HG03520 (cell line): ENCODE measurements at regions not wholly inside any gene's neighbourhood (a gene's known extent, or its start where the extent isn't known, plus 50 kb on each side); places are given as distances from the start of the nearest gene placed in this dataset.

Source experiments
- ATAC-seq: cut with Tn5 transposase; IDR thresholded peaks from one replicate; pipeline ENCODE4 v1.9.1; 2021; ENCODE audit warnings: mild to moderate bottlenecking, moderate library complexity; ENCODE audit not compliant: unreplicated experiment

DNA sequence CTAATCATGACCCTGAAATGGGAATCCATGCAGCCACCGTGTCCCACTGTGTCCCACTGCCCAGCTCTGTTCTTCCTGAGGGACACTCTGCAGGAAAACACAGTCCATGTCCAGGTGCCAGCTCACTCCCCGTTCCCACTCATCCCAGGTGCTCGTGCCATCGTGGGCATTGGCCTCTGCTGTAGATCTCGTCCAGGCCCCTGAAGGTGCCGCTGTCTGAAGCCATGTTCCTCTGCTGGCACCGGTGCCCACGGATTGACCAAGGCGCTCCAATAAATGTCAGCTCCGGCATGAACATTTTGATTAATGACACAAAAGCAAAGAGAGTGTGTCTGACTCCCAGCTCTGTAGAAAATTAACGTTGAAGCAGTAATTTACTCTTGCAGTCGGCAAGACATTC, 280.1 kb upstream of the SALL3 start:
- no peak for ATAC-seq

DNA sequence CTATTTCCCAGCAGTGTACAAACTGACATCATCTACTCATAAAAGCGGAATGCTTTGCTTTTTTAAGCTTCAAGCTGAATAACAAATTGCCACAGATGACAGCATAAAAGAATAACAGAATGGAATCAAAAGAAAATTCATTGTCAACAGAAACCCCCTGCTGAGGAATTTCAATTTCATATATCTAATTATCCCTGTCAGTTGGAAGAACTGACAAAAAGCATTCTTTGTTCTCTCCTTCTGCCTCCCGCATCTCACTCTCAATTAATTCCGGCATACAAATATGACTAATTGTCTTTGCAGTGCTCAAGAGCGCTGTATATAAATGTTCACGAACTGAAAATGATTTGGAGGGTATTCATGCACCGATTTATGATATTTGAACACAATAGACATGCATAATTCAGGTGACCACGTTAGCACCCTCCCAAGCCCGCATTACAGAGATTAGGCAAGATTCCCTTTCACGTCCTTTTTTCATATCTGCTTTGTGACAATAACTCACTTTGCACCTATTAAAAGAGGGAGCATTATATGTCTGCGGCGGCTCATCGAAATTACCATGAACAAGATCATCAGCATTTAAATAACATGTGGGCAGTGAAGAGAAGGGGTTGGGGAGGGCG, 277.7 kb upstream of the SALL3 start:
- ATAC-seq: no peak

DNA sequence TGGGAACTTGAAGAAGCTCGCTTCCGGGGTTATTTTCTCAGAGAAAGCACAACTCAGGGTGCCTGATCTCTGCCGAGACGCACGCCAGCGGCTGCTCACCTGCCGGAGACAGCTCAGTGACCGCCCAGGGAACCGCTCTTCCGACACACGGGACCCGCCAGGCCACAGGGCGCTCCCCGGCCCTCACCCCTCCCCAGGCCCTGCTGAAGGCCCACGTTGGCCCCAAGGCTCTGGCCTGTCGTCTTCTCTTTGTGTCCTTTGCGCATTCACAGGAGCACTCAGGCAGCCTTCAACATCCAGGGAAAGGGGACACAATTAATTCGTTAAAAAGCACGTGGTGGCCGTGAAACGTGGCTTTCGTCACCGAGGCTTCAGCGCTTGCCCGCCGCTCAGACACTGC, 276.3 kb upstream of the SALL3 start:
- ATAC-seq: no peak

DNA sequence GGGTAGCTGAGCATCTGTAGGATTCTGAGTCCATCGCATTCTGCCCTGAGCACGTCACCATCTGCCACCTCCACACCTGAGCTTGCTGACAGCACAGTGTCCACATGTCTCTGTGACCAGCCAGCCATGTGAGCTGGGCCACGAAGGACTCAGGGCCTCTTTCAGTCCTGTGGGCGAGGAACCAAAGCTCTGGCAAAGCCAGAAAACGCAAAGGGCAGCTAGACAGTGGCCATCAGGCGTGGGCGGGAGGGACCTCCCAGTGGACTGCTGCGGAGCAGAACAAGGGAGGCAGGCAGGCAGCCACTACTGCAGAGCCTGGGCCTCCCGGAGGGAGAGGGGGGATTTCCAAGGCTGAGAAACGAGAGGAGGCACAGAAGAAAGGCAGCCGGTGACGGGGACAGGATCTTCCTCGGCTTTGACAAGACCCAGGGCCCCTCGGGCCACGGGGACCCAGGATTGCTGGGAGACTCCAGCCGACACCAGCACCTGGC, 274.6 kb upstream of the SALL3 start:
- ATAC-seq: no peak

DNA sequence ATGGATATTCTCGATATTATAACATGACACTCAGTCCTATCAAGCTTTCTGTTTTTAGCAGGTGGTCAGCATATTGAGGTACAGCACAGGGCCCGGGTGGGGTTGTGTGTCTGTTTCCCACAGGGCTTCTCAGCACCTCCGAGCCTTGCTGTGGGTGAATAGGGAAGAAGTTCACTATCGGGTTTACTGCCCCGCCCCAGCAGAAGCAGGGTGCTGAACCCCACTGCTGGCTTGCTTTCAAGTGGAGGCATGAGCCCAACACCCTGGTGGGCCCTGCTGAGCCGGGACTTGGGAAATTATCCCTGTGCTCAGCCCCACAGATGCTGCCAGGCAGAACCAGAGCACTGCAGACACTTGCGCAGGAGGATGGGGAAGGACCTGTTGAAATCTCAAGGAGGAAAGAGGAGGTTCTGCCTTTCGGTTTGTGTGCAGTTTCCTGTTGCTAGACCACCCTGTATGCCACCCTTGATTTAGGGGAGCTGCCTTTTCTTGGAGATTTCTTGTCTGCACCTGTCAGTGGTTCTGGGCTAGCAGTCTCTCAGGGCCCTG, 270.3 kb upstream of the SALL3 start:
- ATAC-seq: no peak

DNA sequence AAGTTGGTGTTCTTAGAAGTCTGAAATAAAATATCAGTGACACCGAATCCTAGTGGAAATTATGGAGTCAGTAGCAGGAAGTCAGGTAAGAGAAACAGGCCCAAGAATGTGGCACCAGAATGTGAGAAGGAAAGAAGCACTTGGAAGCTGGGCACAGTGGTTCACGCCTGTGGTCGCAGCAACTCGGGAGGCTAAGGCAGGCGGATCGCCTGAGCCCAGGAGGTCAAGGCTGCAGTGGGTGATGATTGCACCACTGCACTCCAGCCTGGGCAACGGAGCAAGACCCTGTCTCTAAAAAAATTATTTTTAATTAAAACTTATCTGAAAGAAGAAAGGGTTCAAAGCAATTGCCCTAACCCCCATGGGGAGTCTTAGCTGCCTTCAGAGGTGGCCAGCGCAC, 268.3 kb upstream of the SALL3 start:
- ATAC-seq: no peak

DNA sequence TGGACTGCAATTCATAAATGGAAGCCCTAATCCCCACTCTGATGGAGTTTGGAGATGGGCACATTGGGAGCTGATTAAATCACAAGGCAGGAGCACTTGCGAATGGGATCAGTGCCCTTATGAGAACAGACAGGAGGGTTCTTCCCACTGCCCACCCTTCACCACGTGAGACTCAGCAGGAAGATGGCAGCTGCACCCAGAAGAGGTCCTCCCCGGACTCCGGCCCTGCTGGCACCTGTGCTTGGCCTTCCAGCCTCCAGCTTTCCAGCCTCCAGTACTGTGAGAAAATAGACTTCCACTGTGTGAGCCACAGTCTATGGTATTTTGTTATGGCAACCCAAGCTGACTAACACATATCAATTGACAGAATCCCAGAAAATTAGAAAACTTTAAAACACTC, 267.6 kb upstream of the SALL3 start:
- ATAC-seq: no peak

DNA sequence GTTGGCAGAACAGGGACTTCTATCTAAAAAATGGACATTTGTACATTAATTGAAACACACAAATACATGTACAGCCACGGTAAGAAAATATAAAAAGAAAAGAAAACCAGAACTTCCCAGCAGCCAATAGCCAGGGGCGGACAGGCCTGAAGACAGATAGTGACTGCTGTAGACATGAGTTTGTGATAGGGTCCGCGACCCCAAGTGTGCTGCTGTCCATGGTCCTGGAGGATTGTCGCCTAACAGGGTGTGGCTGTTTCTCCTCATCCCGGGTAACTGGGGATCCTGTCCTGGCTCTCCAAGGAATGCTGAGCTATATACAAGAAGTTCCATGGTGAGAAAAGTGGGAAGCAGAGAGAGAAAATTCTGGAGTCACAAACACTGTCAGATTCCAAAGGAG, 266.5 kb upstream of the SALL3 start:
- ATAC-seq: no peak

DNA sequence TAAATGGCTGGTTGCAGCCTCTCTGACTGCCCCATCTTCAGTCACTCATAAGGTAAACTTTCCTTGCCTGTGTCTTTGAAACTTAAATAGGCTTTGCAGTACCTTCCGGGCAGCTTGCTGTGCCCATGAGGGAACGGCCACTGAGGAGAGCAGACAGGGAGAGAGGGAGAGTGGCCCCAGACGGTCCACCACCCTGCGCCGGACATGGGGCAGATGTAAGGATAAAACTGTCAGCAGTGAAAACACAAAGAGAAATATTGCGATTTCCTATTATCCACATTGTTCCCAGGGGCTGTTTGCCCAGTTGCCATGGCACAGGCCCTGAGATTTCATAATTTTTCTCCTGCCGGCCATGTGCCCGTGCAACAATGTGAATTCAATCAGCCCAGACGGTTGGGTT, 265.9 kb upstream of the SALL3 start:
- no peak for ATAC-seq

DNA sequence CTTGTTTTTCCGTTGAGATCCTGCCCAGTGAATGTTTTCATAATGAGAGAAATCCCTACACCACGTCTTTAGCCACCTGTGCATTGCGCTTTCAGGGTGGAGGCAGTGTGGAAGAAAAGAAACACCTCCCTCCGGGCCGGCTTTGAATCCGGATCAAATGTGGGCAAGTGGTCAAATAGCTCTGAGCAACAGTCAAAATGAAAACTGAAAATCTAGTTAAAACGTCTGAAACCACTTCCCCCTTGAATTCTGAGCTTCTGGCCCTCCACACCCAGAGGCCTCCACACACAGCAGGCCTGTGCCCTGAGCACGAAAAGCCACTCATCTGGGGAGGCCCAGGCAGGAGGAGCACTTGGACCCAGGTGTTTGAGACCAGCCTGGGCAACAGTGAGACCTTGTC, 263.6 kb upstream of the SALL3 start:
- no peak for ATAC-seq

DNA sequence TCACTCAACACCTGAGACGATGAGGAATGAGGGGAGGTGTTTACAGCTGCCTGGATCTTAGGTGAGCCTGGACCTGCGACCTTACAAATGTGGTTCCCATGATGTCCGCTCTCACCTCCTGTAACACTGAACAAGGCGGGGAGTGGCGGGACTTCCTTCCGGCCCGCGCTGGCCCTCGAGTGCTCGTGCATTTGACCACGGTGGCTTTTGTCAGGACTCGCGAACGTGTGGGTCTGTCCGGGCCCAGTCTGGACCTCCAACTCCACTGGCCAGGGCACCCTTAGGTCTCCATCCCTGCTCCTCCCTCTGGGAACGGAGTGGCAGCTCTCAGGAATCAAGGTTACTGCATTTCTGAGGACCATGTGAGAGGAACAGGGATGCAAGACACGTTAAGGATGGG, 263.0 kb upstream of the SALL3 start:
- no peak for ATAC-seq

DNA sequence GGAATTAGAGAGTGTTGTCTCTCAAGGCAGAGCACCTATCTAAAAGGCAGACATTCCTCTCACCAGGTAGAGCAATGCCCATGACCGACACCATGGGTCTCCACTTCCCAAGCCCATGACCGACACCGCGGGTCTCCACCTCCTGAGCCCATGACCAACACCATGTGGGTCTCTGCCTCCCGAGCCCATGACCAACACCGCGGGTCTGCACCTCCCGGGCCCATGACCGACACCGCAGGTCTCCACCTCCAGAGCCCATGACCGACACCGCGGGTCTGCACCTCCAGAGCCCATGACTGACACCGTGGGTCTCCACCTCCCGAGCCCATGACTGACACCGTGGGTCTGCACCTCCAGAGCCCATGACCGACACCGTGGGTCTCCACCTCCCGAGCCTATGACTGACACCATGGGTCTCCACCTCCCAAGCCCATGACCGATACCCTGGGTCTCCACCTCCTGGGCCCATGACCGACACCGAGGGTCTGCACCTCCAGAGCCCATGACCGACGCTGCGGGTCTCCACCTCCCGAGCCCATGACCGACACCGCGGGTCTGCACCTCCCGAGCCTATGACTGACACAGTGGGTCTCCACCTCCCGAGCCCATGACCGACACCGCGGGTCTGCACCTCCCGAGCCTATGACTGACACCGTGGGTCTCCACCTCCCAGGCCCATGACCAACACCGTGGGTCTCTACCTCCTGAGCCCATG, 262.4 kb upstream of the SALL3 start:
- no peak for ATAC-seq

DNA sequence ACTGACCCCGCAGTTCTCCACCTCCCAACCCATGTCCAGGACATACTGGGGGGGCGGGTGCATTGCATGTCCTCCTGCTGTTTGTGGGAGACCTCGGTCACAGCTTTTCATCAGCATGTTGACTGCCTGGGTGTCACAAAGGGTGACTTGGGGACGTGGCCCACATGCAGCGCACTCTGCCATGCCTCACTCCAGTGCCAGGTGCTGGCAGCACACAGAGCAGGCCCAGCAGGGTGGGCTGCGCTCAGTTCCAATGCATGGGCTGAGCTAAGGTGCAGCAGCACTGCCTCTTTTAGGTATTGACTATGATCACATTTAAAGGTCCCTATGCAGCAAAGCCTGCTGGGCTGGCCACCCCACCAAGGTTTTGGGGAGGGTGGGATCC, 261.9 kb upstream of the SALL3 start:
- no peak for ATAC-seq

DNA sequence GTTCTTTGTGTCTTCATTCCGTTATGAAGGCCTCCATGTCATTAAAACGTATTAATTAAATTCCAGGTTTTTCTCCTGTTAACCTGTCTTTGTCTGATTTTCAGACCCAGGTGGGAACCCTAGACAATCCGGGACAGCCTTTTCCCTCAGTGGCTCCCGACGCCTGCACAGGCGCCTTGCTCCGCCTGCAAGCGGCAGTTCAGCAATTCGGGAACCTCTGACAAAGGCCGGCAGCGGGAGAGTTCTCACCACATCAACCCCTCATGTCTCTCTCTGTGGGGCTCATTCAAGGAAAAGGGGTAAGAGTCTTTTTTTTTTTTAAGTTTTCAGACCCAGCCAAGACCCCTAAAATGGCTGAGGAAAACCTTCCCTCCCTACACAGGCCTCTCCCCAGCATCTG, 259.8 kb upstream of the SALL3 start:
- ATAC-seq: no peak

DNA sequence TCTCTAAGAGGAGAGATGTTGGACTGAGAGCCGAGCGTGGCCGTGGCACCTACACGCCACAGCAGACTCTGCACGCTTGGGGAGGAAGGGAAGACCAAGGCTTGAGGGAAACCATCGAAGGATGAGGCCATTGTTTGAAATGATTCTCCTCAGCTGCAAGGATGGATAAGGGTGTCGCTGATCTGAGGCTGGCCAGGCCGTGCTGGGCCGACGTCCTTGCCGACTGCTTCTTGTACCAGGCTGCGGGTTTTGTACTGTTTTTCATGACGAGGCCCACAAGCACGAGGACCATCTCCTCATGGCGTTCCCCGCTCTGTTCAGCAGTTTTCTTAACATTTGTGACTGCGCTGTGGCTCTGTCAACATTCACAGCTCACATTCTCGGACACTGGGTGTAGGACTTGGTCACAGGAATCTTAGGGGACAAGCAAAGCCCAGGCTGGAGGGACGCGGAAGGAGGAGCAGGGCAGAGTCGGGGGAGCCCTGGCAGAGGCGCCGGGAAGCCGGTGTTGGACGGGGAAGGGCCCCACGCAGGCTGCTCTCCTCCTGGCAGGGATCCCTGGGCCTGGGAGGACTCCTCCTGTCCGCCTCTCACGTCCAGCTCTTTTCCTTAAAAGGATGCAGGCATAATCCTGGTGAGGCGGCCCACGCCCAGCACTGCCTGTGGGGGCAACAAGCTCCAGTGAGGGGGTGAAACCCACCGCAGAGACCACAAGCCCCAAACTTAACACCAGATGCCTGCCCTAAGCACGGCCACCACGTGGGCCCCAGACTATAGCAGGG, 259.0 kb upstream of the SALL3 start:
- no peak for ATAC-seq

DNA sequence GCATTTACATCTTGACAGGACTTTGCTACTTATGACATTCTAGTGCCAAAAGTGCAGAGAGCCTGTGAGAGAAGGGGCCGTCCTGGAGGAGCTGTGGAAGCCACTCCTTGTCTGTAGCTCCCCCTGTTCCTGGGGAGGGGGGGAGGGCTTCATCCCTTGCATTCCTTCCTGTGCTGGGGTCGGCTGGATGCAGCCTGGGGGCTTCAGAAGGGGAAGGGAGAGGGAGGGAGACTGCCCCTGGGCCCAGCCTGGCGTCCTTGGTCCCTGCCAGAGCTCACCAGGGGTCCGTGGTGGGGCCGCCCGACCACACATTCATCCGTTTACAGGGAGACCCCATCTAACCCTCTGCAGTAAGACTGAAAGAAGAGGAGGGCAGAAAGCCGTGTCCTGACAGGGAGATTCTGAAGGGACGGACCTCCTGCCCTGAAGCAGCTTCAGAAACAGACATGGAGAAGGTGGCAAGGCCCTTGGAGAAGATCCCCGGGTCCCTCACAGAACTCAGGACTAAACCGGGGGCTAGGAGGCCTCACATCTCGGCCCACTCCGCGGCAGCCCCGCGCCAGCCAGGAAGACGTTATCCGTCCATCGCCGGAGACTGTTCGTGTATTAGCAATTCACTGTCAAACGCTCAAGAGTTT, 258.3 kb upstream of the SALL3 start:
- ATAC-seq: no peak

DNA sequence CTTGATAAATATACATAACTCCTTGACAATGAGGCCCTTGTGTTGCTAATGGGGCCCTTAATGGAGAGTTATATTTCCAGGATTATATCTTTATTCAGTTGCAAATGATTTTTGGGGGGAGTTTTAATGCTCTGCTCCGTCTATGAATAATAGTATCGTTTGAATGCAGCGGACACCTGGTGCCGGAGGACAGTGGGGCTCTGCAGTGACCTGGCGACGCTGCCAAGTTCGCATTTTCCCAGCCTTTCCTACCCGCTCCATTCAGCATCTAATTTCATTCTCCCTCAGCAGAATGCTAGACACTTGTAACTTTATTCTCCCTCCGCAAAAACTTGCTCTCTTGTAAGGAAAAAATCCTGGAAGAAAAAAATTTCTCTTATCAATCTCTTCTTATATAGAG, 257.6 kb upstream of the SALL3 start:
- no peak for ATAC-seq

DNA sequence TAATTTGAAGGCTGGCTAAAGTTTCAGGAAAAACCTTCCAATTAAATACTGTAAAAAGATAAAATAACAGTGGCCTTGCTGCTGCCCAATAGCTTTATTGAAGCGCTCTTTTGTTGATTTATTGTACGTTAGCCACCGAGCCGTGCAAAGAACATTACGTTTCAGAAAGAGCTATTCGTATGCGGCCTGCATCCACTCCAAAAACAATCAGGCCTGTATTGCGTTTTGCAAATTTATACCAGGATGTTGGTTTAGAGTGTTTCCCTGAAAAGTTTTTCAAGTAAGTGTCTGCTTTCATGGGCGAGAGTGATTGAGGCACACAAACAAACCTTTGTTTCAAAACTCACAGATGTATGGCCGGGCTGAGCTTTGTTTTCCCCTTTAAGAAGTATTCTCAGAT, 257.2 kb upstream of the SALL3 start:
- no peak for ATAC-seq

DNA sequence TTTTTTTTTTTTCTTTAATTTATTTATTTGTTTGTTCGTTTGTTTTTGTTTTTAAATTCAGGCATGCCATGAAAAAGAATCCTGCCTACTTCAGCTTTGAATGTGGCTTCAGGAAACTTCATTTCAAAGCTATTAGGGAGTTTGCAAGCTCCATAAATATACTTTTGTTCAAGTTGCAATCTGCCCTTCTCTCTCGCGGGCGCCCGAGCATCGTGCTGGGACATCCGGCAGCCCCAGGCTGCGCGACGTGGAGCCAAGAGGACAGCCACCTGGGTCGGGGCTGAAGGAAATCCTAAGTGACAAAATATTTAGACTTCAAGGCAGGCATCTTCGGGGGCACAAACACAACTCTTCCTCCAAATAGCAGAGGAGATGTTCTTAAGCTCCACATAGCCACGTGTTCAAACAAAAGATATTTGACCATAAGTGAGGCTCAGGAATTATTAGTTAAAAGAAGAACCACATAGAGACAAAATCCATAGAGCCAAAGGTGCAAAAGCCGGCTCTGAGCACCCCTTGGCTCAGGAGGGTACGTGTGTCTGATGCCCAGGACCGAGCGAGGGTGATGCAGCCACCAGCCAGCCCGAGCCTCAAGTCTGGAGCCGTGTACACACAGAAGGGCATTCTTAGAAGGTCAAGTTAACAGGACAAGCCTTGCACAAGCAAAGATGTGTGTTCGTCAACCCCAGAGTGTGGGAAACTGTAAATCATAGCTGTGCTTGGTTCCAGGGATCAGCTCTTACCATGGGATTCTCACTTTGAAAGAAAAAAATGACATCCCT, 256.5 kb upstream of the SALL3 start:
- no peak for ATAC-seq

DNA sequence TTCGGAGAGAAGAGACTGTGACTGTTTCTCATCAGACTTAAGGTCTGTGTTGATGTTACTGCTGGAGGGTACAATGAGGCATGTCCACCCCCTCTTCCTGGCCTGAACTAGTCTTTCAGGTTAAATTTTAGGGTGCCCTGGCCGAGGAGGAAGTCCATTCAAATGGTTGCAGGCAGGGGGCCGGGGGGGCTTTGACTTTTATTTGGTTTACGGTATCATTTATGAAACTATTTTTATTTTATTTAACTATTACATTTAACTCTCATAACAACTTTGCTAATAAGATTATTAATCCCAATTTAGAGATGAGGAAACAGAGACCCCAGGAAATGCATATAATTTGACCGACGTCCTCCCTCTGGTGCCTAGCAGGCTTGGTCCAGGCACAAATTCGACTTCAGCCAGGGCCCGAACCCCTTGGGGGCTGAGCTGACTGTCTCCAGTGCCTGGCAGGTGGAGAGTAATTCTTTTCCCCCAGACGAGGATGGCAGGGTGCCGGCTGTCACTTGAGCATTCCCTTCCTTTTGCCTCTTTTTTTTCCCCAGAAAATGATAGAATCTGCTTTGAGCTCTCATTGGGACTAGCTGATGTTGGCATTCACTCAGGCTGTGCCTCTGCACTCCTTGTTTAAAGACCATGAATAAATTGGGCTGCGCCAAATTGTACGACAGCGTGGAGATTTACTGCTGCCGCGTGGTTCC, 255.3 kb upstream of the SALL3 start:
- no peak for ATAC-seq
